ENCODE measurements at regions not wholly inside any gene's neighbourhood (a gene's known extent, or its start where the extent isn't known, plus 50 kb on each side); places are given as distances from the start of the nearest gene placed in this dataset.

DNA sequence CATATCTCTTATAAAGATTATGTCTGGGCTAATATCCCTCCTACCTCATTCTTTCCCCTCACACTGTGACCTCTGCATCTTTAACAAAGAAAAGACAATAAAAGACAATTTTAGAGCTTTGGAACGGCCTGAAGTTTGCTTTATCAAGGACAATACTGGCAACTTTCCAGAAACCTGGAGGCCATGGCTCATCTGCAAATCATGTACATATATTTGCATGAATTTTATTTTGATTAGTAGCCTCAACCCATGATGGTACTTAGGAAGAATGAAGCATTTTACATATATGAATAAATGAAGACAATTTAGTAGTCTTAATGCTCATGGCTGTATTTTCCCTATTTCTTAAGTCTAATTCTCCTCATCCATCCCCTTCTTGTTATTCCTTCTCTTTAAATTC is 612.2 kb upstream of the CXADR start:
- no peak for DNase-seq (ENCODE audit: low read depth, low spot score)

DNA sequence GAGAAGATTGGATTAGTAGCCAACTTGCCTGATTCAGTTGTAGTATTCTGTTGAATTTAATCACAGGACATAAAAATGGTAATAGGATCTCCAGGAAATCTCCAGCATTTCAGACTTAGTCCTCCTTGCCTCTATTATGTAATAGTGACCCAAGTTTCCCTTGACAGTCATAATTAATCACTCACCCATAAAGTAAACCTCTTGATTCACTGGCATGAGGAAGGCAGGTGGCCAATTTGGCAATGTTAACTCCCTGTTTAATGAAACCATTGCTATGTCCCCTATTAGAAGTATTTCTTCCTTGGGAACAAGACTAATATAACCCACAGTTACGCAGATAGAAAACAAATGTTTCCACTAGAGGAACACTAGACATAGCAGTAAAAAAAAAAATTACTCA is 604.8 kb upstream of the CXADR start:
- DNase-seq (ENCODE audit: low read depth, low spot score), result no peak

DNA sequence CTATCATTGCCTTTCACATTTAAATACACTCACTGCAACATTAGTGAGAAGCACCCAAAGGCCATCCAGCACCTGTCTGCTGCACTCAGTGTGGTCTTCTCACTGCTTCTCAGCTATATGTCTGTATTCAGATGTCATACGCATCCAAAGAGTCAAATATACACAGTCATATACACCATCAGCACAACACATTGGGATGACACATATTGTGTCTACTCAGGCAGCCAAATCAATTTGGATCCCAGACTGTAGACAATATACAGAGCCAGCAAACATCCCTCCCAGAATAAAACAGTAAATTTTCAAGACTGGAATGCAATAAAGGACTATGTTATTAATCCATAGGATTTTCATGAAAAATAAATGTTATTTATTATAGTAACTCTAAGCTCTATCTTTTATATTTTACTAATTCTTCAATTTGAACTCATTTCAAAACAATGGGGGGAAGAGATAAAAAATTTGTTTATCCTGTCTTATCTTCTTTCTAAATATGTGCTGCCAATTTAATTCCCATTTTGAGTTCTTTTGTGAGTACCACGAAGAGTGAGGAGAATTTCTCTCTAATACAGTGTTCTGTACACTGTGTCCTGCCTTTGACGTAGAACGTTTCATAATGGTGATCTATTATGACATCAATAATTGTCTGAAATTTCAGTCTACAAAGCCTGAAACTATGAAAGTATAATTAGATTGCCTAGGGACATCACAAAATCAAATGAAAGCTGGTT is 602.2 kb upstream of the CXADR start:
- DNase-seq (ENCODE audit: low read depth, low spot score), result no peak

DNA sequence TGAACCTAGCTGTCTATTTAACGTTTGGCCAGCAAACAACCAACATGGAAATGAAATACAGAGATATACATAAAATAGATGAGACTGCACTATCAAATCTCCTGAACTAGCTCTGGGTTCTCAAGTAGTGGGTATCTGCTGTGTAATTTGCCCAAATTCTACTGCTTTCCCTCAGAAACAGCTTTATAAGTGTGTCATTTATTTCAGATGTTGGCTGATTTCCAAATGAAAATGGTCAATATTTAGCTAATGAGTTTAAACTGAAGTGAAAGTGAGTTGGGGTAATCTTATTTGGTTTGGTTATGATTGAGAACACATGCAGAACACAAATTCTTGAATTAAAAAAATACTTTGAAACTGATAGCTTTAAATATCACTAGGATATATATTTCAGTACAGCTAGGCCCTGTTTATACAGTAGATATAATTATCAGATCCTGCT is 601.7 kb upstream of the CXADR start:
- DNase-seq (ENCODE audit: low read depth, low spot score), result no peak

DNA sequence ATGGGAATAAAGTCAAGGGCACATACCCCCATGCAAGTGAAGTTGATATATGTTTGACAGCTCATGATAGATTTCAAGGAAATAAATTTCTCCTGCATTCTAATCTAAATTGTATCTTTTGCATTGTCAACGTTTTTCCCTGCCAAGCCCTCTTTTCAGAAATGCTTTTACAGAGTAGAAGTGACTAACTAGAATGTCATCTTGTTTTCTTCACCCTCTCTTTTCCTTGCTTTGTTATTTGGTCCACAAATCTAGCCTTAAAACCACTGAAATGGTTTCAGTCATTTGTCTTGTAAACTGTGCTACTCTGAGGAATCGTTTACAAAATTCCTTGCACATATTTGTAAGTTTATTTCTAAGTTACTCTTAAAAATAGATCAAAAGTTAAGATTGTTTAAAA is 600.8 kb upstream of the CXADR start:
- no peak for DNase-seq (ENCODE audit: low read depth, low spot score)

DNA sequence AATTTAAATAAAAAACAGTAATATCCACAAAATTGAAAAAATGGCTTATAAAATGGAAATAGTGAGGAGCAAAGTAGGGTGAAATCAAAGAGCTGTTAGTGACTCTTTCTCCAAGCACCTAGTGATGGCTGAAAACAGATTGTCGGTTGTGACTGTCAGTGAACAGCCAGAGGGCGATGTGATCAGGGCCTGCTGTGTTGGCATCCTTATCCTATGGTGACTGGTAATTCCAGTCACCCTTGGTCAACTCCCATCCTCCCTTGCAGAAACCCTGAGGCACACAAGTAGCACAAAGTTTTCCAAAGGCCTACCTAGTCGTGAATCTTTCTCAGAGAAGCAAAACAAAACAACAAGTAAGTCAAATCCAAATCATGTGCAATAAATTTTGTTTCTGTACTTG is 599.8 kb upstream of the CXADR start:
- DNase-seq (ENCODE audit: low read depth, low spot score), result no peak

DNA sequence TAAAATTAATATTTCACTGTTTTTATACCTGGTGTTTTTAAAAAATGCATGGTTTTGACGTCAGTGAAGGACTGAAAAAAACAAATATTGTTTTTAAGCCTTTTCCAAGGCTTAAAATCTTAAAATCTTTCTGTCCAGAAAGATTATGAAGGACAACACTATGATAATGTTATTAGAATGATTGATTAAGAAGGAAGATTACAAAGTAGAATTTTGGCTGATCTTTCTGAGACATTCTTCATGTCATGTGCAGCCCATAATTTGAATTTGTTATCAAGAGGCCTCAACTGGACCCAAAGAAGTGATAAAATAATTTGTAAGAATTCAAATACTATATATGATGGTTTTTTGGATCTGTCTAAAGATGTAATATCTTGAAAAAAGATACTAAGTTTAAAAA is 584.4 kb upstream of the CXADR start:
- DNase-seq (ENCODE audit: low read depth, low spot score), result no peak

DNA sequence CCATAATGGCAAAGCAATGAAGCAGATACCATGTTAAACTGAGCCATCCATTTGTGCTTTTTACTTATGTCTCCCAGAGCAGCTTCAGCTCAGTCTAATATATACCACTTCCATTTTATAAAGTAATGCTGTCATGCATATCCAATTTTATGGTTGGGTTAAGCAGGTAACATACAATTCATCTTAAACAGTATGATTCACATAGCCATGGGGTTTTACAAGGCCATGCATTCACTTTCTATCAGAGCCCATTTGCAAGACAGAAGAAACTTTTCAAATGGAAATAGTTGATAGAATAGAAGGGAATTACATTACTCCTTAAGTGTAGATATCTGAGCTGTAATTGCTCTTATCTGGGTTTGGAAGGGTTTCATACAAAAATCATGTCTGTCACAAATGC is 580.5 kb upstream of the CXADR start:
- DNase-seq (ENCODE audit: low read depth, low spot score), result no peak

DNA sequence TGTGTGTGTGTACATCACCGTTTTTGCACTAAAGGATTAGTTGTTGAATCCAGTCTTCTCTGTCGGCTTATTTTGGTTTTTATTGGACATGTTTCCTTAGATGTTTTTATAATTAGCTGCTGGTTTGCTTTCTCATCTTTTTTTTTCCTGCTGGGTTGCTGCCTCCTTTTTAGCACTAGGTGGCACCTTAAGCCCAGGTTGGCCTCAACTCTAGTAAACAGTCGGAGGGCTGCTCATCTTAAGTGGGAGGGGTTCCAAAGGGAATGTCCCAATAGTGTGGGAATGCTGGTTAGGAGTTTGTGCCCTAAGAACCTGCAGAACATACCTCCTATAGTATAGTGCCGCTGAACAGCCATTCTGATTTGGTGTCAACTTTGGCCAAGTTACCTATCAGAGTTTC is 570.1 kb upstream of the CXADR start:
- no peak for DNase-seq (ENCODE audit: low read depth, low spot score)

DNA sequence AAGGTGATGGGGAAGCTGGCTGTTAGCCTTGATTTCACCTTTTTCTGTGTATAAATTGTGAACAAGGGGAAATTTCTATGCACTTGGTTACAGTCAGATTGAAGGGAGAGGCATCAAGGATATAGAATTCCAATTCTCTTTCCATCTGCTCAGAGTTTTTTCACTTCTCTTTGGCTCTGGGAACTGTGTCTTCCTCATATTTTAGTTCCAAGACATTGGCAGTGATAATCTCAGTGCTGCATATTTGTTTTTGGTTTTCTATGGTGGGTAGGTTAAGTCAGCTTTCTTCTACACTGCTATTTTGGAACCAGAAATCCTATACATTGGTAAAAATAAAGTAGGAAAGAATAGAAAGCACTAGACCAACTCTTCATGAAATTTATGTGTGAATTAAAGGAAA is 569.6 kb upstream of the CXADR start:
- no peak for DNase-seq (ENCODE audit: low read depth, low spot score)

DNA sequence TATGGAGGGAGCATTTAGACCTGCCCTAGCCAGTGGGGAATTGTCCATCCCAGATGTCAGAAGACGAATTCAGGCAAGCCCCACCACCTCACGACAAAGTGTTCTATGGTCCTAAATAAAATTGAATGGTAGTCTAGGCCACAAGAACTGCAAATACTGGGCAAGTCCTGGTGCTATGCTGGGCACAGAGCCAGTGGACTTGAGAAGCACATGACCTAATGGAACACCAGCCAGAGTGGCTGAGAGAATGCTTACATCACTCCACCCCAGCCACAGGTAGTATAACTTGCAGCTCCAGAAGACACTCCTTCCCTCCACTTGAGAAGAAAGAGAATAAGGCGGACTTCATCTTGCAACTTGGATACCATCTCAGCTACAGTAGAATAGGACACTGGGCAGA is 567.3 kb upstream of the CXADR start:
- DNase-seq (ENCODE audit: low read depth, low spot score), result no peak

DNA sequence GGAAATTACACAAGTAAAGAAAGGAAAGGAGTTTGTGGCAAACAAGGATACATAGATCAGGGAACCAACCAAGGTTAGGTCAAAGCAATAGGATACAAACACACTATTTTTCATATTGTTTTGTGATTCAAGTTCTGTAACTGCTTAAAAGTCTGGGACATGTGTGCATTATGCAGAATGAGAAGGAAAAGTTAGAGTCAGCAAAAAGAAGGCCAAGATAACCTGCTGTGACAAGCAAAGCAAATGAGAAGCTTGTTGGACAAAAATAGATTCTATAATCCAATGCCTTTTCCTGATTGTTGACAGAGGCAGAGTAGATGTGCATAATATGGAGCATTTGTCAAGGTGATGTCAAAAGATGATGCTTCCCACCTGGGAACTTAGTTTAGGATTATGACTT is 556.0 kb upstream of the CXADR start:
- DNase-seq (ENCODE audit: low read depth, low spot score), result no peak

DNA sequence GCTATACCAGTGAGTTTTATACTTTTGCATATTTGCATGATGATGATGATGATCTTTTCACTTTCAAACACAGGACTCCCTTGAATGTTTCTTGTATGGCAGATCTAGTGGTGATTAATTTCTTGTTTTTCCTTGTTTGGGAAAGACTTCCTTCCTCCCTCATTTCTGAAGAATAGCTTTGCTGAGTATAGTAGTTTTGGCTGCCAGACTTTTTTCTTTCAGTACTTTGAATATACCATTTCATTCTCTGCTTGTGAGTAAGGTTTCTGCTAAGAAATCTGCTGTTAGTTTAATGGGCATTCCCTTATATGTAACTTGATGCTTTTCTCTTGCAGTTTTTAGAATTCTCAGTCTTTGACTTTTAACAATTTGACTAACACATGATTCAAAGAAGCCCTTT is 547.4 kb upstream of the CXADR start:
- DNase-seq (ENCODE audit: low read depth, low spot score), result no peak

DNA sequence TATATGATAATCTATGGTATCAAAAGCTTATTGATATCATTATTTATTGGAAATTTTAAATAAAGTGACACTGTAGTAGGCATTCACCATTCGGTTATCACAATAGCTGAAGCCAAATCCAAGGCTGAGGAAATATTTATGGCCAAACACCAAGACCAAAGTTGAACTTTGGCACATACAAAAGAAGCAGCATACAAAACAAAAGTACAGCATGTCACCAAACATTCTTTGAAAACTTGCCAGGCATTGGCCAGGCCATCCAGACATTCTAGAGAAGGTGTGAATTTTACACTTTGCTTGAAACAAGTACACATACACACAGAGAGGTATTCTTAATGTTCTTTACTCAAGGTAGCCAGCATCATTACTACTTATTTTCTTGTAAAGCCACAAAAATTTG is 544.4 kb upstream of the CXADR start:
- DNase-seq (ENCODE audit: low read depth, low spot score), result no peak

DNA sequence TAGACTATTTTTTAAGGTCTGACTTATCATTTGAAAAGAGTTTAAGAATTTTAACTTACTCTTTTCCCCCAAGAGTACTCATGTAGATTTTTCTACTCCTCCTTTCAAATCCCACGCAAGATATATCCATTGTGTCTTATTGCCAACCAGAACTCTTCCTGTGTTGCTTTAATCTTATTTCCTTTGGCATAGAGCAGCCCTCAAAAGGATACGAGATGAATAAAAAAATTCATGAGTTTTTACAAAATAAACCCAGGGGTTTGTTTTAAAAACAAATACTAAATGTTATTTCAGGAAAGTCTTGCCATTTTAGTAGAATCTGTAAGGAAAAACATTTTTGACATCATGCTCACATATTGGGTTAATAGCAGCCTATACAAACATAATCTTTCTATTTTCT is 543.2 kb upstream of the CXADR start:
- DNase-seq (ENCODE audit: low read depth, low spot score), result peak; percentile 51

DNA sequence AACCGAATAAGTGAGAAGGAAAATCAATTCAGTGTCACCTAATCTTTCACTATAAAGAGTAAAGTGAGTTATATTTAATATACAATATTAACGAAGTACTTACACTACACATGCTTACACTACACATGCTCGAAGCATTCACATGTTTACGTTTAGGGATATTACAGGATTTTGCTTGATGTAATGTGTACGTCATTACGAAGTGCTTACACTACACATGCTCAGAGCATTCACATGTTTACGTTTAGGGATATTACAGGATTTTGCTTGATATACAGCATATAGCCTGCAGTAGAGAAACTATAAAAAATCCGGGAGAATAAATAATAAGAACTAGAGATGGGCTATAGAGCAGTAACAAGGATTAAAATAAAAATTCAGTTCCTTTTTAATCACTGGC is 538.8 kb upstream of the CXADR start:
- DNase-seq (ENCODE audit: low read depth, low spot score), result no peak

DNA sequence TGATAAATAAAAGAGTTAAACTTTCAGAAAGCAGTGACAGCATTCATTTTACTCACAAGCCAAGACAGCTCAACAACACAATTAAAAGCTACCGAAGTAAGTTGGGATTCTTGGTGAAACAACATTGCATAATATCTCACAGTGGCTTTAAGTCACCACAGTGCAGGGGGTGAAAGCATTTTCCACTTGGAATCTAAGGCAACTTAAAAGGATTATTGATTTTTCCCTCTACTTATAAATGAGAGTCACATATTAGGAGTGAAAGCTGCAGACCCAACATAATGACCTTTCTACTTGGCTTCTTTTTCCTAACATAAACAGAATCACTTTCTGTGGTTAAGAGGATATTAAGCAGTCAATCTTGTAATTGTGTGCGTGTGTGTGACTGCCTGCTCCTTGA is 536.6 kb upstream of the CXADR start:
- no peak for DNase-seq (ENCODE audit: low read depth, low spot score)

DNA sequence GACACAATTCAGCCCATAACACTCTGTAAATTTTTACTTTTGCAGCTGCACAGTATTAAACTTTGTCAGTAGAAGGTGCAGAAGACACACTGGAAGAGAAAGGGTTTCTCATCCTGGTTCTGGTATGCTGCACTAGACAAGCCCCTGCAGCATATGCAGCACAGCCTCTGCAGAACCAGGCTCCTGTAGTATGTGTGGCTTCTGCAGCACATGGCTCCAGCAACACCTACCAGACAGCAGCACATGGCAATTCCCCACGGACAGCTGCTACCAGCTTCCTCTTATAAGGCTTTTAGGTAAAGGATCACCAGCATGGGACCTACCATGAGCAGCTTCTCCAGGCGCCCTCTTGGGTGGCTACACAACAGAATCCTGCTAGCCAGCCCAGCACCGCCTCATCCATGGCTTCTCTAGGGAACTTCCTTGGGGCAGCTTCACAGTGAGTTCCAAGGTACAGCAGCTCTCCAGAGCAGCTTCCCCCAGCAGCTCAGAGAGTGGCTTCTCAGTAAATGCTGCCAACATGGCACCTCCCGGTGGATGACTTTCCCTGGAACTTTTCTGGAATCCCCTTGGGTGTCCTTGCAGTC is 534.4 kb upstream of the CXADR start:
- no peak for DNase-seq (ENCODE audit: low read depth, low spot score)

DNA sequence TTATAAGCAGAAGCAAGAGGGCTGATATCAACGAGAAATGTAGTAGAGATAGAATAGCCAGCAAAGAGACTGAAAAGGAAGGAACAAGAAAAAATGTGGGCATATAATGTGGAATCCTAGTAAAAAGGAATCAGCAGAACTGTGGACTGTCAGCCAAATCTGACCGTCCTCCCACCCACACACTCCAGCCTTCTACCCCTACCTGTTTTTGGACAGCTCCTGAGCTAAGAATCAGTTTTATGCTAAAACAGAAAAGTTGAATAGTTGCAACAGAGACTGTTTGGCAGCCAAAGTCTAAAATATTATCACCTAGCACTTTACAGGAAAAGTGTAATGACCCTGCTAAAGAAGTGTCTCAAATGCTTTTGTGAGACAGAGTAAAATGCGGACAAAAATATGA is 533.3 kb upstream of the CXADR start:
- DNase-seq (ENCODE audit: low read depth, low spot score), result no peak

DNA sequence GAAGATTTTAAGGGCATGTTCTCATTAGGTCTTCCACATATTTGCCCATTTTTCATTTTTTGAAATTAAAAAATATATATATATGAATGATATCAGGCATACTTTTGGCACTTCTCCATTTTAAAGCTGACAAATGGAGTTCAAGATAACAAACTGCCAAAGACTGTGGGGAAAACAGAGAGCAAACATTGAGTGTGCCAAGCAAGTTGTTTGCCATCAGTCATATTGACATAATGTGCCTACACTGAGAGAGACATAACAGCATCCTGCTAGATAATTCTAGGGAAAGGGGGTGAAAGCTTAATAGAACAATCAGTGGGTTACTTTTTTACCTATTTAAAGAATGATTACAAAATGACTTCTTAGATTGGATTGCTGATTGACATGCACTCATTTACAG is 529.4 kb upstream of the CXADR start:
- no peak for DNase-seq (ENCODE audit: low read depth, low spot score)

DNA sequence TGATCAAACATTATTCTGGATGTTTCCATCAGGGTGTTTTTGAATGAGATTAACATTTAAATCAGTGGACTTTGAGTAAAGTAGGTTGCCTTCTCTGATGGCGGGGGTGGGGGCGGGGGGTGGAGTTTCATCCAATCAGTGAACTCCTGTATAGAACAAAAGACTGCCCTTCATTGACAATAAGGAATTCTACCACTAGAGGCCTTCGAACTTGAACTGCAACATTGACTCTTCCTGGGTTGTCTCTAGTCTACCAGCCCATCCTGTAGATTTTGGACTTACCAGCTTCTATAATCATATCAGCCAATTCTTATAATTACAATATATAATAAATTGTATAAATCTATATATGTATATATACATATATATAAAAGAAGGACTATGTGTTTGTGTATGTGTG is 520.4 kb upstream of the CXADR start:
- DNase-seq (ENCODE audit: low read depth, low spot score), result no peak

DNA sequence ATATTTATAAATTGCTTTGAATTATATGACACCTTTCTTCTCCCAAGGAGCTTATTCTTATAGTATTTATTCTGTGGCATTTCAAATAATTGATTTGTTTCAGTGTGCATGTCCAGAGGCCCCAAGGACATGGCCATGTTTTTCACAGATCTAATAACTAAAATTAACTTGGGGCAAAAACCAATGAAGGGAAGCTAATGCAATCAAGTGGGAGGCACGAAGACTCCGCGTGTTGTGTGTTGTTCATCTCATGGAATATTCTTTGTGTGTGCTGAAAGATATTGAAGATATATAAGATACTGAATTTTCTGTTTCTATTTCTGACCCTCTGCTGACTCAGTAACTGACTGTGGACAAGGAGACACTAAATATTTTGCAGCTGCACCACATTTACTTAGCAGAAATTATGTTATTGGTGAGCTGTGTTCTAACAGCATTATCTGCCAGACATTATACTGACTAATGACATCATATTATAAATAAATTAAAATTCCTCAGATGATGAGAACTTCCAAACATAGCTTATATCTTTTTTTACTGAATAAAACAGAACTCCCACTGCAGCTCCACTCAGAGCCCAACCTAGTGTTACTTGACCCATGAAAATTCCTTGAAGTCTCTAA is 519.3 kb upstream of the CXADR start:
- DNase-seq (ENCODE audit: low read depth, low spot score), result no peak

DNA sequence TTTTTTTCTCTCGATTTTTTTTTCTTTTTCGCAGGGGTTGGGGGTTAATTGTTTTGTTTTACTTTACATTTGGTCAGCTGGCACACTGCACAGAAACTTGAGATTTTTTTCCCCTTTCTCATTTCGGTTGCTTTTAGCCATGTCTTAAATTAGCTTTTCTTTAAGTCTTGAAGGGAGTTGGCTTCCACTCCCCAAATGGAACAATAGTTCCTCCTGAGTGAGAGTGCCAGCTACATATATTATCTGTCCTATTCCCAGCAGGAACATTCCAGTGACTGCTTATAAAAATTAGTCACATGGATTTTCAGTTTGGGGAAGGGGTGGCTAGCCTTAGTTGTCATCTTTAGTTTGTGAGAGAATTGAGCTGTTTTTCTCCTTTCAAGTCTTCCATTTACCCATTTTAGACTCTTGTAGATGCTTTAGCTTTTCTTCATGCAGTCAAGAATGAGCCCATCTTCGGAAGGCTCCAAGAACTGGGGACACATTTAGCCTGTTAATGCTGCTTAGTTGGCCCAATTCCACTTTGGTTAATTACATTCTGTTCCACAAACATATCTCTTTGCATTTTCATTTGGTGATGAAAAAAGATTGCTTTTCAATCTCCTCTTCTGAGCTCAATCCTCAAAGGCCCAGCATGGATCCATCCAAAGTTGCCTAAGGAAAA is 510.1 kb upstream of the CXADR start:
- DNase-seq (ENCODE audit: low read depth, low spot score), result no peak

Measured in smooth muscle cell of the brain vasculature (primary cell).